Astrocyte (in vitro differentiated cells and primary cell): ENCODE measurements at regions not wholly inside any gene's neighbourhood (a gene's known extent, or its start where the extent isn't known, plus 50 kb on each side); places are given as distances from the start of the nearest gene placed in this dataset.

Experiments used
- DNase-seq: peaks from one replicate; pipeline ENCODE4 v3.0.0-alpha.2; 2010; ENCODE audit warnings: low read depth
- FAIRE-seq: peaks from 2 replicates; lab custom pipeline; 2011; peaks lifted over from hg19 to GRCh38; lab: Jason Lieb, UNC
- H2AFZ ChIP-seq: 2 replicates; pipeline ENCODE4 v1.6.0; 2012; ENCODE audit warnings: low read depth, low read length, inconsistent platforms
- H3K27ac ChIP-seq: 2 replicates; pipeline ENCODE4 v1.5.1; 2011; ENCODE audit warnings: low read depth, low read length, inconsistent platforms
- H3K27me3 ChIP-seq: 2 replicates; pipeline ENCODE4 v1.6.0; 2011; ENCODE audit warnings: low read length, inconsistent platforms; ENCODE audit not compliant: insufficient read depth
- H3K36me3 ChIP-seq: 2 replicates; pipeline ENCODE4 v1.5.1; 2011; ENCODE audit warnings: low read length, inconsistent platforms; ENCODE audit not compliant: insufficient read depth
- H3K4me1 ChIP-seq: 2 replicates; pipeline ENCODE4 v1.5.1; 2011; ENCODE audit warnings: low read length, inconsistent platforms; ENCODE audit not compliant: insufficient read depth
- H3K4me2 ChIP-seq: 2 replicates; pipeline ENCODE4 v1.6.0; 2012; ENCODE audit warnings: low read length, inconsistent platforms
- H3K4me3 ChIP-seq: 2 replicates; pipeline ENCODE4 v1.5.1; 2011; ENCODE audit warnings: low read depth, mild to moderate bottlenecking, low read length, inconsistent platforms; ENCODE audit not compliant: insufficient read depth
- H3K79me2 ChIP-seq: 2 replicates; pipeline ENCODE4 v1.6.0; 2012; ENCODE audit warnings: mild to moderate bottlenecking, low read length, inconsistent platforms; ENCODE audit not compliant: insufficient read depth
- H3K9ac ChIP-seq: 2 replicates; pipeline ENCODE4 v1.6.0; 2012; ENCODE audit warnings: mild to moderate bottlenecking, low read length, inconsistent platforms
- H3K9me3 ChIP-seq: 2 replicates; pipeline ENCODE4 v1.5.1; 2012; ENCODE audit warnings: low read depth, mild to moderate bottlenecking, low read length, inconsistent platforms; ENCODE audit not compliant: insufficient read depth
- H4K20me1 ChIP-seq: 2 replicates; pipeline ENCODE4 v1.6.0; 2012; ENCODE audit warnings: low read length, inconsistent platforms; ENCODE audit not compliant: insufficient read depth
- H3K27ac Mint-ChIP-seq: one replicate; pipeline ENCODE4 v1.8.0; 2021; ENCODE audit warnings: mild to moderate bottlenecking, mixed read lengths; ENCODE audit not compliant: unreplicated experiment
- H3K27me3 Mint-ChIP-seq: one replicate; pipeline ENCODE4 v1.8.0; 2021; ENCODE audit warnings: low read depth, mixed read lengths; ENCODE audit not compliant: unreplicated experiment
- H3K36me3 Mint-ChIP-seq: one replicate; pipeline ENCODE4 v1.8.0; 2021; ENCODE audit warnings: low read depth, mixed read lengths; ENCODE audit not compliant: unreplicated experiment
- H3K4me1 Mint-ChIP-seq: one replicate; pipeline ENCODE4 v1.8.0; 2021; ENCODE audit warnings: low read depth, mixed read lengths; ENCODE audit not compliant: unreplicated experiment
- H3K4me3 Mint-ChIP-seq: one replicate; pipeline ENCODE4 v1.8.0; 2021; ENCODE audit warnings: mild to moderate bottlenecking, moderate library complexity, mixed read lengths; ENCODE audit not compliant: unreplicated experiment
- H3K9me3 Mint-ChIP-seq: one replicate; pipeline ENCODE4 v1.8.0; 2021; ENCODE audit warnings: mild to moderate bottlenecking, mixed read lengths; ENCODE audit not compliant: unreplicated experiment
- CTCF ChIP-seq: IDR thresholded peaks from 2 replicates; pipeline ENCODE4 v1.5.1; 2011; ENCODE audit warnings: low read depth, mild to moderate bottlenecking, inconsistent platforms, low read length, moderate library complexity; ENCODE audit not compliant: insufficient read depth
- EZH2 ChIP-seq: IDR thresholded peaks from 2 replicates; pipeline ENCODE4 v1.6.1; 2012; ENCODE audit warnings: mild to moderate bottlenecking, low read length, inconsistent platforms; ENCODE audit not compliant: insufficient read depth

- FAIRE-seq (peak; percentile 50), DNase-seq (no peak)
- Histone ChIP-seq H3K36me3 (no peaks in the 10 kb centered on the region), H3K9ac (no peak overlapping the region), H4K20me1 (no peaks in the 10 kb centered on the region), H3K4me2 (no peak overlapping the region), H3K9me3 (no peaks in the 10 kb centered on the region), H3K4me3 (no peak overlapping the region), H3K4me1 (no peaks in the 10 kb centered on the region), H3K27me3 (no peaks in the 10 kb centered on the region), H3K79me2 (no peaks in the 10 kb centered on the region), H3K27ac (no peak overlapping the region), H2AFZ (no peak overlapping the region)
- Mint-ChIP-seq H3K27ac (no peak overlapping the region), H3K36me3 (no peaks in the 10 kb centered on the region), H3K27me3 (peaks cover 5% of the 10 kb centered on the region), H3K9me3 (no peaks in the 10 kb centered on the region), H3K4me3 (no peak overlapping the region), H3K4me1 (peaks cover 7% of the 10 kb centered on the region)
- no peak for TF ChIP-seq EZH2
- TF ChIP-seq CTCF: no peak
These were observed 100.4 kb upstream of the FAM9B start for GRCh38 chrX:9134366-9134765.

GRCh38 chrX:9135901-9136510 lies 102.1 kb upstream of the FAM9B start:
- H4K20me1 ChIP-seq: no peaks in the 10 kb centered on the region
- H3K79me2 ChIP-seq: no peaks in the 10 kb centered on the region
- H3K4me1 ChIP-seq: no peaks in the 10 kb centered on the region
- no peaks in the 10 kb centered on the region for H3K36me3 ChIP-seq
- no peak overlapping the region for H3K27ac Mint-ChIP-seq
- no peaks in the 10 kb centered on the region for H3K9me3 Mint-ChIP-seq
- no peaks in the 10 kb centered on the region for H3K27me3 Mint-ChIP-seq
- no peak for FAIRE-seq
- no peak overlapping the region for H2AFZ ChIP-seq
- no peaks in the 10 kb centered on the region for H3K36me3 Mint-ChIP-seq
- no peak overlapping the region for H3K27ac ChIP-seq
- peak; percentile 25 for DNase-seq
- no peak overlapping the region for H3K4me3 Mint-ChIP-seq
- peaks cover 7% of the 10 kb centered on the region for H3K4me1 Mint-ChIP-seq
- H3K9me3 ChIP-seq: no peaks in the 10 kb centered on the region
- no peak overlapping the region for H3K4me3 ChIP-seq
- H3K4me2 ChIP-seq: no peak overlapping the region
- H3K9ac ChIP-seq: no peak overlapping the region
- TF ChIP-seq EZH2: no peak
- TF ChIP-seq CTCF: no peak
- no peaks in the 10 kb centered on the region for H3K27me3 ChIP-seq

- DNase-seq (no peak), FAIRE-seq (peak; percentile 58)
- Histone ChIP-seq H3K27ac (no peak overlapping the region), H3K36me3 (no peaks in the 10 kb centered on the region), H3K4me2 (no peak overlapping the region), H3K9ac (no peak overlapping the region), H3K4me1 (no peaks in the 10 kb centered on the region), H2AFZ (no peak overlapping the region), H3K9me3 (no peaks in the 10 kb centered on the region), H3K4me3 (no peak overlapping the region), H3K79me2 (no peaks in the 10 kb centered on the region), H3K27me3 (no peaks in the 10 kb centered on the region), H4K20me1 (no peaks in the 10 kb centered on the region)
- no peaks in the 10 kb centered on the region for H3K9me3 Mint-ChIP-seq
- TF ChIP-seq CTCF (no peak), EZH2 (no peak)
- no peak overlapping the region for H3K4me3 Mint-ChIP-seq
- H3K36me3 Mint-ChIP-seq: no peaks in the 10 kb centered on the region
- no peaks in the 10 kb centered on the region for H3K27me3 Mint-ChIP-seq
- peaks cover 7% of the 10 kb centered on the region for H3K4me1 Mint-ChIP-seq
- no peak overlapping the region for H3K27ac Mint-ChIP-seq
These were observed 103.2 kb upstream of the FAM9B start for GRCh38 chrX:9137152-9137551.
